ENCODE measurements at regions not wholly inside any gene's neighbourhood (a gene's known extent, or its start where the extent isn't known, plus 50 kb on each side); places are given as distances from the start of the nearest gene placed in this dataset.

DNA sequence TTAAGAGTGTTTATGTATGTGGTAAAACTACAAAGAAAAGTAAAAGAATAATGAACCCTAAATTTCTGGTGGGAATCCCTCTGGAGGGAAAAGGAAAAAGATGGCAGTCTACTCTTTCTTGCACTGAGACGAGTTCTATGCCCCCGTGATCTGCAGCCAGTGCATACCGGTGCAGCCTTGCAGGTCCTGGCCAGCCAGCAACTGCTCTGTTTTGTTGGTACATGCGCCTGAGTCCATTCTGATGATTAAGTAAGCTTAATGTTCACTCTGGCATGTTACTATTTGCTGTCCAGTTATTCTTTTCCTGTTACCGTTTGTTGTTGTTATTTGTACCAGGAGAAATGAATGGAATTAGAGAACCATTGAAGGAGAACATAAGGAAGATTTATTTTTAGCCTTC lies 95.1 kb upstream of the TMC3 start:
- Histone ChIP-seq H3K4me1 (no peaks in the 10 kb centered on the region), H3K9me3 (peaks cover 0 to 6% (median 0%) of the 10 kb centered on the region in 3 donors), H3K27ac (no peak overlapping the region), H3K36me3 (no peaks in the 10 kb centered on the region), H3K4me3 (no peak overlapping the region), H3K27me3 (peaks cover 11% of the 10 kb centered on the region)
- 62 to 76% methylated on average over 3 to 5 of the region's 5 CpGs for WGBS, 2 donors (ENCODE audit: low coverage in 1 of 2)
- ATAC-seq, result no peak
- TF ChIP-seq, protein P1, sequence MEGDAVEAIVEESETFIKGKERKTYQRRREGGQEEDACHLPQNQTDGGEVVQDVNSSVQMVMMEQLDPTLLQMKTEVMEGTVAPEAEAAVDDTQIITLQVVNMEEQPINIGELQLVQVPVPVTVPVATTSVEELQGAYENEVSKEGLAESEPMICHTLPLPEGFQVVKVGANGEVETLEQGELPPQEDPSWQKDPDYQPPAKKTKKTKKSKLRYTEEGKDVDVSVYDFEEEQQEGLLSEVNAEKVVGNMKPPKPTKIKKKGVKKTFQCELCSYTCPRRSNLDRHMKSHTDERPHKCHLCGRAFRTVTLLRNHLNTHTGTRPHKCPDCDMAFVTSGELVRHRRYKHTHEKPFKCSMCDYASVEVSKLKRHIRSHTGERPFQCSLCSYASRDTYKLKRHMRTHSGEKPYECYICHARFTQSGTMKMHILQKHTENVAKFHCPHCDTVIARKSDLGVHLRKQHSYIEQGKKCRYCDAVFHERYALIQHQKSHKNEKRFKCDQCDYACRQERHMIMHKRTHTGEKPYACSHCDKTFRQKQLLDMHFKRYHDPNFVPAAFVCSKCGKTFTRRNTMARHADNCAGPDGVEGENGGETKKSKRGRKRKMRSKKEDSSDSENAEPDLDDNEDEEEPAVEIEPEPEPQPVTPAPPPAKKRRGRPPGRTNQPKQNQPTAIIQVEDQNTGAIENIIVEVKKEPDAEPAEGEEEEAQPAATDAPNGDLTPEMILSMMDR (IDR thresholded peaks at IDR 0.05), result no peak
- TF ChIP-seq POLR2A (IDR thresholded peaks at IDR 0.05) (no peak), POLR2AphosphoS5 (IDR thresholded peaks at IDR 0.05) (no peak), EP300 (IDR thresholded peaks at IDR 0.05) (no peak)

DNA sequence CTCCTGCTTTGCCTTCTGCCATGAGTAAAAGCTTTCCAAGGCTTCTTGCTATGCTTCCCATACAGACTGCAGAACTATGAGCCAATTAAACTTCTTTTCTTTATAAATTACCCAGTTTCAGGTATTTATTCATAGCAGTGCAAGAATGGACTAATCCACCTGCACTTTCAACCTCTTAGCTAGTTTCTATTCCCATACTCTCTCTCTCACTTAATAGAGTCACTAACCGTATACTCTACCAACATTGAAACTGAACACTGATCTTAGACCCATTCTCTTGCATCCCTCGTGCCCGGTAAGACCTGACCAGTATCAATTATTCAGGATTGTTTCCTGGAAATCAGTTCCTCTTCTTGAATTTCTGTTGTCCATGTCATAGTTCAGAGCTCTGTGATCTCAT lies 92.7 kb upstream of the TMC3 start:
- Histone ChIP-seq H3K9me3 (peaks cover 0 to 9% (median 0%) of the 10 kb centered on the region in 3 donors), H3K27ac (no peak overlapping the region), H3K4me3 (no peak overlapping the region), H3K36me3 (no peaks in the 10 kb centered on the region), H3K4me1 (no peaks in the 10 kb centered on the region), H3K27me3 (peaks cover 5% of the 10 kb centered on the region)
- TF ChIP-seq, protein P1 (IDR thresholded peaks at IDR 0.05), result no peak
- TF ChIP-seq POLR2AphosphoS5 (IDR thresholded peaks at IDR 0.05) (no peak), POLR2A (IDR thresholded peaks at IDR 0.05) (no peak), EP300 (IDR thresholded peaks at IDR 0.05) (no peak)
- no peak for ATAC-seq
- 0 to 89% methylated on average over 1 to 3 of the region's 3 CpGs for WGBS, 2 donors (ENCODE audit: low coverage in 1 of 2)

DNA sequence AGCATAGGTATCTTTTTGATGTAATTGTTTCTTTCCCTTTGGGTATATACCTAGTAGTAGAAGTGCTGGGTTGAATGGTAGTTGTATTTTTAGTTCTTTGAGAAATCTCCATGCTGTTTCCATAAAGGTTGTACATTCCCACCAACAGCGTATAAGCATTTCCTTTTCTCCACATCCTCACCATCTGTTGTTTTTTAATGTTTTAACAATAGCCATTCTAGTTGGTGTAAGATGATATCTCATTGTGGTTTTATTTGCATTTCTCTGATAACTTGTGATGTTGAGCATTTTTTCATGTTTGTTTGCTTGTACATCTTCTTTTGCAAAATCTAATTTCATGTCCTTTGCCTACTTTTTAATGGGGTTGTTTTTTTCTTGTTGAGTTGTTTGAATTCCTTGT lies 80.0 kb upstream of the TMC3 start:
- Histone ChIP-seq H3K27ac (no peak overlapping the region), H3K4me3 (no peak overlapping the region), H3K4me1 (no peaks in the 10 kb centered on the region), H3K9me3 (peaks cover 0 to 12% (median 0%) of the 10 kb centered on the region in 3 donors), H3K36me3 (no peaks in the 10 kb centered on the region), H3K27me3 (no peaks in the 10 kb centered on the region)
- ATAC-seq, result no peak
- no peak for TF ChIP-seq POLR2A (IDR thresholded peaks at IDR 0.05)
- TF ChIP-seq EP300 (IDR thresholded peaks at IDR 0.05), result no peak
- TF ChIP-seq, protein P1 (IDR thresholded peaks at IDR 0.05), result no peak
- no peak for TF ChIP-seq POLR2AphosphoS5 (IDR thresholded peaks at IDR 0.05)
- 75 to 83% methylated on average over 1 of the region's 1 CpG for WGBS, 2 donors (ENCODE audit: low coverage in 1 of 2)

DNA sequence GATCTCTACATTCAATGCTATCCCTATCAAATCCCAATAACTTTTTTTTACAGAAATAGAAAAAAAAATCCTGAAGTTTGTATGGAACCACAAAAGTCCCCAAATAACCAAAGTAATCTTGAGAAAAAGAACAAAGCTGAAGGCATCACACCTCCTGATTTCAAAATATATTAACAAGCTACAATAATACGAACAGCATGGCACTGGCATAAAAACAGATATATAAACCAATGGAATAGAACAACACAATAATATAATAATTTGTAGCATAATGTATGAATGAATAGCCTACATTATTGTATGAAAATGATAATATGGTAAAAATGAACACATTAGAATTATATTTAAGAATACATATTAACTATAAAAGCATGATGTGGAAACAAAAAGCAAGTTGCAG lies 76.7 kb upstream of the TMC3 start:
- no peak overlapping the region for H3K4me3 ChIP-seq
- peaks cover 0 to 23% (median 0%) of the 10 kb centered on the region in 3 donors for H3K9me3 ChIP-seq
- H3K4me1 ChIP-seq, result no peaks in the 10 kb centered on the region
- ATAC-seq, result no peak
- TF ChIP-seq POLR2A (IDR thresholded peaks at IDR 0.05) (no peak), EP300 (IDR thresholded peaks at IDR 0.05) (no peak), POLR2AphosphoS5 (IDR thresholded peaks at IDR 0.05) (no peak)
- TF ChIP-seq, protein P1 (IDR thresholded peaks at IDR 0.05), result no peak
- no peaks in the 10 kb centered on the region for H3K27me3 ChIP-seq
- WGBS, 2 donors (ENCODE audit: low coverage in 1 of 2), result 80 to 85% methylated on average over 1 of the region's 1 CpG
- no peaks in the 10 kb centered on the region for H3K36me3 ChIP-seq
- H3K27ac ChIP-seq, result no peak overlapping the region

DNA sequence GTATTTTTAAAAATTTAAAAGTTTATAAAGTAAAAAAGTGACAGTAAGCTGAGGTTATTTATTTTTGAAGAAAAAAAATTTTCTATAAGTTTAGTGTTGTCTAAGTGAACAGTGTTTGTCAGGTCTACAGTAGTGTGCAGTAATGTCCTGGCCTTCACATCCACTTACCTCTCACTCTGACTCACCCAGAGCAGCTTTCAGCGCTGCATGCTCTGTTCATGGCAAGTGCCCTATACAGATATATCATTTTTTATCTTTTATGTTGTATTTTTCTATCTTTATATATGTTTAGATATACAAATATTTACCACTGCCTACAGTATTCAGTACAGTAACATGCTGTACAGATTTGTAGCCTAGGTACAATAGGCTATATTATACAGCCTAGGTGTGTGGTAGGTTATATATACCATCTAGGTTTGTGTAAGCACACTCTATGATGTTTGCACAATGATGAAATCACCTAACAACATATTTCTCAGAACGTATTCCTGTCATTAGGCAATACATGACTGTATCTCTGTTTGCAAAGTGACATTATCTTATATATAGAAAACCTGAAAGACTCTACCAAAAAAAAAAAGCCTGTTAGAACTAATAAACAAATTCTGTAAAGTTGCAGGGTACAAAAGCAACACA lies 75.9 kb upstream of the TMC3 start:
- no peak for ATAC-seq
- no peak overlapping the region for H3K27ac ChIP-seq
- 70 to 76% methylated on average over 2 of the region's 2 CpGs for WGBS, 2 donors (ENCODE audit: low coverage in 1 of 2)
- no peak overlapping the region for H3K4me3 ChIP-seq
- peaks cover 0 to 31% (median 0%) of the 10 kb centered on the region in 3 donors for H3K9me3 ChIP-seq
- H3K27me3 ChIP-seq, result no peaks in the 10 kb centered on the region
- TF ChIP-seq, protein P1 (IDR thresholded peaks at IDR 0.05), result no peak
- no peak for TF ChIP-seq POLR2AphosphoS5 (IDR thresholded peaks at IDR 0.05)
- no peak for TF ChIP-seq EP300 (IDR thresholded peaks at IDR 0.05)
- no peaks in the 10 kb centered on the region for H3K36me3 ChIP-seq
- no peaks in the 10 kb centered on the region for H3K4me1 ChIP-seq

All from gastroesophageal sphincter (tissue), 4 donors.